H1 (cell line): ENCODE measurements at regions not wholly inside any gene's neighbourhood (a gene's known extent, or its start where the extent isn't known, plus 50 kb on each side); places are given as distances from the start of the nearest gene placed in this dataset.

Source experiments
- CTCF ChIA-PET: fragments of 300-600 bp; sonication (Branson Sonifier 250); formaldehyde crosslinking; loops from one replicate; lab custom pipeline; 2021; ENCODE audit not compliant: partially characterized antibody; lab: Charles Lee
- POLR2A ChIA-PET: fragments of 300-600 bp; sonication (Branson Sonifier 250); formaldehyde crosslinking; loops from one replicate; lab custom pipeline; 2021; ENCODE audit warnings: inconsistent platforms; ENCODE audit not compliant: partially characterized antibody; lab: Charles Lee
- DNase-seq, 2 experiments: peaks; one replicate each; pipeline versions ENCODE4 v3.0.0 to v3.0.0-alpha.2; 2010 to 2022; ENCODE audit warnings: low spot score in 2 of 2, low read depth in 1 of 2, mixed read lengths in 1 of 2
- FAIRE-seq: peaks from 2 replicates; lab custom pipeline; 2011; peaks lifted over from hg19 to GRCh38; lab: Jason Lieb, UNC
- H2AFZ ChIP-seq: 2 replicates; pipeline ENCODE4 v1.8.1; 2012; ENCODE audit warnings: low read length, inconsistent platforms
- H2AK5ac ChIP-seq: 2 replicates; pipeline ENCODE4 v1.6.1; 2013; ENCODE audit warnings: low read depth, low read length
- H2BK120ac ChIP-seq: replicated peaks from 2 replicates; pipeline ENCODE3; 2013; ENCODE audit warnings: low read depth, low read length, inconsistent platforms
- H2BK12ac ChIP-seq: 2 replicates; pipeline ENCODE4 v1.6.1; 2013; ENCODE audit warnings: low read depth, low read length
- H2BK15ac ChIP-seq: 2 replicates; pipeline ENCODE4 v1.6.1; 2013; ENCODE audit warnings: low read length
- H2BK20ac ChIP-seq: 2 replicates; pipeline ENCODE4 v1.6.1; 2013; ENCODE audit warnings: low read length
- H2BK5ac ChIP-seq: 2 replicates; pipeline ENCODE4 v1.6.1; 2013; ENCODE audit warnings: low read depth, low read length
- H3K14ac ChIP-seq: 2 replicates; pipeline ENCODE4 v1.6.1; 2013; ENCODE audit warnings: inconsistent platforms; ENCODE audit not compliant: insufficient read length
- H3K18ac ChIP-seq: 2 replicates; pipeline ENCODE4 v1.6.1; 2013; ENCODE audit warnings: low read length; ENCODE audit errors: extremely low read depth
- H3K23ac ChIP-seq: 2 replicates; pipeline ENCODE4 v1.6.1; 2013; ENCODE audit warnings: inconsistent platforms; ENCODE audit not compliant: insufficient read length
- H3K23me2 ChIP-seq: 2 replicates; pipeline ENCODE4 v1.6.1; 2013; ENCODE audit warnings: low read depth, low read length
- H3K27ac ChIP-seq: 2 replicates; pipeline ENCODE4 v1.6.1; 2011; ENCODE audit warnings: low read depth, low read length, inconsistent platforms
- H3K27me3 ChIP-seq, 4 experiments: replicated peaks in 1 of 4; 1 replicate in 1 of 4; 2 replicates in 3 of 4; pipeline versions ENCODE4 v1.6.1 to v1.8.1; 2011 to 2013; ENCODE audit warnings: low read length in 3 of 4, mild to moderate bottlenecking in 3 of 4, inconsistent platforms in 2 of 4, mixed read lengths in 2 of 4, moderate library complexity in 1 of 4; ENCODE audit not compliant: control insufficient read depth in 3 of 4, insufficient read depth in 3 of 4; ENCODE audit errors: extremely low read depth in 1 of 4
- H3K36me3 ChIP-seq, 4 experiments: 2 replicates each; pipeline versions ENCODE4 v1.6.1 to v1.8.1; 2011 to 2013; ENCODE audit warnings: mild to moderate bottlenecking in 4 of 4, low read length in 3 of 4, moderate library complexity in 2 of 4, control low read depth in 1 of 4, inconsistent platforms in 1 of 4; ENCODE audit not compliant: insufficient read depth in 4 of 4, control insufficient read depth in 2 of 4
- H3K4ac ChIP-seq: replicated peaks from 2 replicates; pipeline ENCODE3; 2013; ENCODE audit warnings: low read length, low read depth, mixed read lengths, inconsistent platforms; ENCODE audit not compliant: insufficient read length
- H3K4me1 ChIP-seq, 4 experiments: replicated peaks in 1 of 4; 1 replicate in 1 of 4; 2 replicates in 3 of 4; pipeline versions ENCODE4 v1.6.1 to v1.8.1; 2011 to 2013; ENCODE audit warnings: low read length in 3 of 4, inconsistent platforms in 2 of 4, mixed read lengths in 1 of 4; ENCODE audit not compliant: insufficient read depth in 4 of 4, control insufficient read depth in 3 of 4
- H3K4me2 ChIP-seq, 2 experiments: 2 replicates each; pipeline versions ENCODE4 v1.6.1 to v1.8.1; 2011 to 2013; ENCODE audit warnings: low read depth in 2 of 2, low read length in 2 of 2, control low read depth in 1 of 2, inconsistent platforms in 1 of 2, mild to moderate bottlenecking in 1 of 2; ENCODE audit not compliant: insufficient read depth in 1 of 2
- H3K4me3 ChIP-seq, 4 experiments: fragments of 200-600, 300-600 bp in 1 of 4; sonication (generic), shearing (Covaris generic), sonication (Bioruptor Twin) in 1 of 4; 2 replicates each; pipeline versions ENCODE4 v1.5.1 to v1.8.1; 2011 to 2016; ENCODE audit warnings: low read length in 4 of 4, low read depth in 3 of 4, control low read depth in 2 of 4, inconsistent platforms in 2 of 4, mild to moderate bottlenecking in 2 of 4, mixed read lengths in 1 of 4, moderate library complexity in 1 of 4; ENCODE audit not compliant: insufficient read depth in 2 of 4; ENCODE audit errors: extremely low read depth in 1 of 4
- H3K56ac ChIP-seq: replicated peaks from 2 replicates; pipeline ENCODE3; 2013; ENCODE audit warnings: low read depth, mild to moderate bottlenecking, mixed read lengths, low read length, inconsistent platforms; ENCODE audit not compliant: insufficient read length
- H3K79me1 ChIP-seq: 2 replicates; pipeline ENCODE4 v1.6.1; 2013; ENCODE audit warnings: low read depth, low read length, control low read depth
- H3K79me2 ChIP-seq, 2 experiments: 2 replicates each; pipeline versions ENCODE4 v1.6.1 to v1.8.1; 2012 to 2013; ENCODE audit warnings: low read length in 2 of 2, mild to moderate bottlenecking in 2 of 2, inconsistent platforms in 1 of 2; ENCODE audit not compliant: insufficient read depth in 2 of 2, control insufficient read depth in 1 of 2
- H3K9ac ChIP-seq, 4 experiments: replicated peaks in 1 of 4; 1 replicate in 1 of 4; 2 replicates in 3 of 4; pipeline versions ENCODE4 v1.6.1 to v1.8.1; 2011 to 2013; ENCODE audit warnings: low read depth in 3 of 4, low read length in 3 of 4, control low read depth in 2 of 4, mild to moderate bottlenecking in 2 of 4, moderate library complexity in 2 of 4, inconsistent platforms in 1 of 4; ENCODE audit errors: extremely low read depth in 1 of 4
- H3K9me3 ChIP-seq, 2 experiments: 2 replicates each; pipeline versions ENCODE4 v1.6.1 to v1.8.1; 2012 to 2013; ENCODE audit warnings: mild to moderate bottlenecking in 2 of 2, moderate library complexity in 2 of 2, control low read depth in 1 of 2, inconsistent platforms in 1 of 2, low read depth in 1 of 2, low read length in 1 of 2, mixed read lengths in 1 of 2; ENCODE audit not compliant: insufficient read depth in 2 of 2
- H4K20me1 ChIP-seq, 2 experiments: replicated peaks in 1 of 2; 2 replicates each; pipeline versions ENCODE3 to v1.8.1; 2011 to 2013; ENCODE audit warnings: inconsistent platforms in 2 of 2, low read length in 2 of 2, mild to moderate bottlenecking in 1 of 2; ENCODE audit not compliant: insufficient read depth in 2 of 2, control insufficient read depth in 1 of 2
- H4K5ac ChIP-seq: 2 replicates; pipeline ENCODE4 v1.6.1; 2013; ENCODE audit warnings: low read length, low read depth, mixed read lengths, inconsistent platforms; ENCODE audit not compliant: insufficient read length
- H4K8ac ChIP-seq: 2 replicates; pipeline ENCODE4 v1.8.0; 2013; ENCODE audit warnings: mild to moderate bottlenecking, moderate library complexity, low read length, inconsistent platforms; ENCODE audit not compliant: insufficient read depth; ENCODE audit errors: extremely low read depth
- H4K91ac ChIP-seq: replicated peaks from 2 replicates; pipeline ENCODE3; 2013; ENCODE audit warnings: low read length, mixed read lengths, inconsistent platforms; ENCODE audit not compliant: insufficient read length
- ASH2L ChIP-seq: fragments of 200-600, 300-600 bp; sonication (generic); IDR thresholded peaks from one replicate; pipeline ENCODE4 v1.7.1; 2017; ENCODE audit warnings: low read length
- BACH1 ChIP-seq: IDR thresholded peaks from 2 replicates; pipeline ENCODE4 v1.6.1; 2012; ENCODE audit warnings: low read length, improper control_type of control experiment
- EGR1 ChIP-seq: IDR thresholded peaks from 2 replicates; pipeline ENCODE4 v1.6.1; 2011; ENCODE audit warnings: low read depth, low read length, borderline replicate concordance
- HDAC2 ChIP-seq, 2 experiments: fragments of 300-600 bp in 1 of 2; sonication (generic) in 1 of 2; IDR thresholded peaks; 2 replicates each; pipeline ENCODE4 v1.6.1; 2011 to 2012; ENCODE audit warnings: low read depth in 2 of 2, low read length in 2 of 2, mild to moderate bottlenecking in 2 of 2, moderate library complexity in 2 of 2, borderline replicate concordance in 1 of 2, inconsistent platforms in 1 of 2
- HDAC6 ChIP-seq: IDR thresholded peaks from one replicate; pipeline ENCODE4 v1.7.1; 2012; ENCODE audit warnings: low read depth, mild to moderate bottlenecking, inconsistent platforms, low read length, moderate library complexity
- JUND ChIP-seq: IDR thresholded peaks from 2 replicates; pipeline ENCODE4 v1.6.1; 2011; ENCODE audit warnings: mild to moderate bottlenecking, improper control_type of control experiment, low read length
- MAFK ChIP-seq: IDR thresholded peaks from 2 replicates; pipeline ENCODE4 v1.6.1; 2012; ENCODE audit warnings: low read depth, mild to moderate bottlenecking, improper control_type of control experiment, low read length
- POLR2A ChIP-seq, 2 experiments: IDR thresholded peaks; 1 replicate in 1 of 2; 2 replicates in 1 of 2; pipeline ENCODE4 v1.6.1; 2011; ENCODE audit warnings: low read depth in 2 of 2, low read length in 2 of 2, mild to moderate bottlenecking in 2 of 2; ENCODE audit errors: control extremely low read depth in 1 of 2
- WGBS, 2 experiments: shearing (Covaris generic) in 1 of 2; methylation state at CpG; one replicate each; pipeline versions ENCODE4 v1.1.6 to v1.1.7; 2013 to 2015; ENCODE audit warnings: low lambda C conversion rate in 2 of 2, mixed read lengths in 2 of 2, inconsistent platforms in 1 of 2, low coverage in 1 of 2, missing lambda C conversion rate in 1 of 2; ENCODE audit not compliant: insufficient replicate concordance in 2 of 2, insufficient coverage in 1 of 2, insufficient read length in 1 of 2; ENCODE audit errors: extremely low coverage in 1 of 2, missing lambda C conversion rate in 1 of 2; 5-methylcytosine and 5-hydroxymethylcytosine counted together
- TF ChIP-seq, protein P1 (sequence below), 3 experiments: IDR thresholded peaks; 1 replicate in 2 of 3; 2 replicates in 1 of 3; pipeline versions ENCODE4 v1.5.1 to v1.6.1; 2011; ENCODE audit warnings: low read length in 3 of 3, mild to moderate bottlenecking in 3 of 3, inconsistent platforms in 2 of 3, low read depth in 1 of 3, moderate library complexity in 1 of 3; ENCODE audit not compliant: insufficient read depth in 1 of 3; ENCODE audit errors: control extremely low read depth in 1 of 3

DNA sequence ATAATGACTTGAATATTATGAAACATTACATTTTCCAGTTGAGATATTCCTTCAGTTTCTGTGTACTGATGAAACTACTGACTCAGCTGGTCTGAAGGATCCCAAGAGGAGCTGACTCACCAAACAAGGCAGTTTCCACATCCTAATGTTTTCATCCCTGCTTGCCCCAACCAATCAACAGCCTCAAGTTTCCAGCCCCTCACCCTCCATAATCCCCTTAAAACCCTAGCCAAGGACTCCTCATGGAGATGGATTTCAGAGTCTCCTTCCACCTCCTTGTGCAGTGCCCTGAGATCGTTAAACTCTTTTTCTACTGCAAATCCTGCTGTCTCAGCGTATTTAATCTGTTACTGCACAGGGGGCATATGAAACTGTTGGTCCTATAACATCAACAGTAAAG lies 83.1 kb upstream of the HAO2 start:
- WGBS, 2 experiments: 91% methylated on average over 2 of the region's 2 CpGs; no CpG with 5 or more reads in 1 of the 2 experiments
- CTCF ChIA-PET: interaction anchor here (0.6 to 27.2 kb wide), 8 partner anchors 10 to 106 kb away, joined by 3 to 368 read pairs (median 5); partner anchors contain the start of gene HAO2
- peak overlapping the region; percentile 43; the same call in 1 of the 2 replicates for H2AFZ ChIP-seq
- no peak overlapping the region for H3K4me2 ChIP-seq
- no peaks in the 10 kb centered on the region for H3K79me1 ChIP-seq
- H2BK120ac ChIP-seq: no peak overlapping the region
- TF ChIP-seq HDAC6 (no peak), HDAC2 (IDR thresholded peaks at IDR 0.05; ENCODE audit: borderline replicate concordance in 1 of 2, low read depth in 2 of 2, low read length in 2 of 2) (no peak), EGR1 (no peak), POLR2A (IDR thresholded peaks at IDR 0.05; ENCODE audit: control extremely low read depth in 1 of 2, low read depth in 2 of 2, low read length in 2 of 2) (no peak), MAFK (peak; percentile 40), JUND (no peak), BACH1 (peak; percentile 58; the same call in 1 of the 2 replicates), ASH2L (no peak)
- TF ChIP-seq, protein P1, sequence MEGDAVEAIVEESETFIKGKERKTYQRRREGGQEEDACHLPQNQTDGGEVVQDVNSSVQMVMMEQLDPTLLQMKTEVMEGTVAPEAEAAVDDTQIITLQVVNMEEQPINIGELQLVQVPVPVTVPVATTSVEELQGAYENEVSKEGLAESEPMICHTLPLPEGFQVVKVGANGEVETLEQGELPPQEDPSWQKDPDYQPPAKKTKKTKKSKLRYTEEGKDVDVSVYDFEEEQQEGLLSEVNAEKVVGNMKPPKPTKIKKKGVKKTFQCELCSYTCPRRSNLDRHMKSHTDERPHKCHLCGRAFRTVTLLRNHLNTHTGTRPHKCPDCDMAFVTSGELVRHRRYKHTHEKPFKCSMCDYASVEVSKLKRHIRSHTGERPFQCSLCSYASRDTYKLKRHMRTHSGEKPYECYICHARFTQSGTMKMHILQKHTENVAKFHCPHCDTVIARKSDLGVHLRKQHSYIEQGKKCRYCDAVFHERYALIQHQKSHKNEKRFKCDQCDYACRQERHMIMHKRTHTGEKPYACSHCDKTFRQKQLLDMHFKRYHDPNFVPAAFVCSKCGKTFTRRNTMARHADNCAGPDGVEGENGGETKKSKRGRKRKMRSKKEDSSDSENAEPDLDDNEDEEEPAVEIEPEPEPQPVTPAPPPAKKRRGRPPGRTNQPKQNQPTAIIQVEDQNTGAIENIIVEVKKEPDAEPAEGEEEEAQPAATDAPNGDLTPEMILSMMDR (IDR thresholded peaks at IDR 0.05; ENCODE audit: control extremely low read depth in 1 of 3, insufficient read depth in 1 of 3, low read depth in 1 of 3, low read length in 3 of 3): no peak
- no peak overlapping the region for H2BK20ac ChIP-seq
- no peak overlapping the region for H3K4ac ChIP-seq
- H3K56ac ChIP-seq: no peak overlapping the region
- no peak overlapping the region for H3K14ac ChIP-seq
- no peak overlapping the region for H3K18ac ChIP-seq
- no peak overlapping the region for H4K91ac ChIP-seq
- H3K9ac ChIP-seq: no peak overlapping the region
- H3K9me3 ChIP-seq: no peaks in the 10 kb centered on the region
- no peak overlapping the region for H2BK15ac ChIP-seq
- H3K23ac ChIP-seq: no peak overlapping the region
- no peaks in the 10 kb centered on the region for H3K36me3 ChIP-seq
- no peak overlapping the region for H3K4me3 ChIP-seq
- H3K79me2 ChIP-seq: no peaks in the 10 kb centered on the region
- no peak overlapping the region for H4K8ac ChIP-seq
- H4K20me1 ChIP-seq: no peaks in the 10 kb centered on the region
- H3K4me1 ChIP-seq: no peaks in the 10 kb centered on the region
- no peak overlapping the region for H2BK12ac ChIP-seq
- no peak overlapping the region for H2AK5ac ChIP-seq
- no peak overlapping the region for H2BK5ac ChIP-seq
- H3K27me3 ChIP-seq: no peaks in the 10 kb centered on the region
- DNase-seq: no peak
- FAIRE-seq: no peak
- H3K27ac ChIP-seq: no peak overlapping the region
- POLR2A ChIA-PET: no interaction called here
- no peaks in the 10 kb centered on the region for H3K23me2 ChIP-seq
- H4K5ac ChIP-seq: no peak overlapping the region
